ENCODE measurements at regions not wholly inside any gene's neighbourhood (a gene's known extent, or its start where the extent isn't known, plus 50 kb on each side); places are given as distances from the start of the nearest gene placed in this dataset.

- Histone ChIP-seq H3K27me3 (no peaks in the 10 kb centered on the region), H3K27ac (no peak overlapping the region), H3K9me3 (no peaks in the 10 kb centered on the region), H3K4me1 (ENCODE audit: control insufficient read depth in 1 of 2, insufficient read depth in 1 of 2, low read depth in 1 of 2, low read length in 1 of 2) (no peaks in the 10 kb centered on the region), H3K4me3 (ENCODE audit: low read depth in 1 of 2, low read length in 1 of 2) (no peak overlapping the region), H3K36me3 (no peaks in the 10 kb centered on the region)
- no peak for TF ChIP-seq CTCF (IDR thresholded peaks at IDR 0.05)
Measured at GRCh38 chr1:239197871-239198270, 188.5 kb upstream of the CHRM3 start.

GRCh38 chr1:239189998-239190512, 196.3 kb upstream of the CHRM3 start:
- H3K27me3 ChIP-seq = no peaks in the 10 kb centered on the region
- no peak for TF ChIP-seq CTCF (IDR thresholded peaks at IDR 0.05)
- H3K9me3 ChIP-seq = no peaks in the 10 kb centered on the region
- H3K4me1 ChIP-seq (ENCODE audit: control insufficient read depth in 1 of 2, insufficient read depth in 1 of 2, low read depth in 1 of 2, low read length in 1 of 2) = no peaks in the 10 kb centered on the region
- no peaks in the 10 kb centered on the region for H3K36me3 ChIP-seq
- no peak overlapping the region for H3K4me3 ChIP-seq (ENCODE audit: low read depth in 1 of 2, low read length in 1 of 2)
- H3K27ac ChIP-seq = no peak overlapping the region

- no peak for TF ChIP-seq CTCF (IDR thresholded peaks at IDR 0.05)
- H3K27me3 ChIP-seq = no peaks in the 10 kb centered on the region
- no peaks in the 10 kb centered on the region for H3K4me1 ChIP-seq (ENCODE audit: control insufficient read depth in 1 of 2, insufficient read depth in 1 of 2, low read depth in 1 of 2, low read length in 1 of 2)
- no peaks in the 10 kb centered on the region for H3K36me3 ChIP-seq
- H3K4me3 ChIP-seq (ENCODE audit: low read depth in 1 of 2, low read length in 1 of 2) = no peak overlapping the region
- H3K9me3 ChIP-seq = no peaks in the 10 kb centered on the region
- no peak overlapping the region for H3K27ac ChIP-seq
Measured at GRCh38 chr1:239186487-239186886, 199.9 kb upstream of the CHRM3 start.

GRCh38 chr1:239185245-239185619, 201.1 kb upstream of the CHRM3 start:
- Histone ChIP-seq H3K9me3 (no peaks in the 10 kb centered on the region), H3K4me3 (ENCODE audit: low read depth in 1 of 2, low read length in 1 of 2) (no peak overlapping the region), H3K27me3 (no peaks in the 10 kb centered on the region), H3K27ac (no peak overlapping the region), H3K4me1 (ENCODE audit: control insufficient read depth in 1 of 2, insufficient read depth in 1 of 2, low read depth in 1 of 2, low read length in 1 of 2) (no peaks in the 10 kb centered on the region), H3K36me3 (no peaks in the 10 kb centered on the region)
- TF ChIP-seq CTCF (IDR thresholded peaks at IDR 0.05) = no peak

GRCh38 chr1:239184561-239185244, 201.7 kb upstream of the CHRM3 start:
- TF ChIP-seq CTCF (IDR thresholded peaks at IDR 0.05) = no peak
- no peak overlapping the region for H3K4me3 ChIP-seq (ENCODE audit: low read depth in 1 of 2, low read length in 1 of 2)

More at GRCh38 chr1:239184561-239185244, 201.7 kb upstream of the CHRM3 start:
- Histone ChIP-seq H3K36me3 (no peaks in the 10 kb centered on the region), H3K27ac (no peak overlapping the region), H3K9me3 (no peaks in the 10 kb centered on the region), H3K27me3 (no peaks in the 10 kb centered on the region), H3K4me1 (ENCODE audit: control insufficient read depth in 1 of 2, insufficient read depth in 1 of 2, low read depth in 1 of 2, low read length in 1 of 2) (no peaks in the 10 kb centered on the region)

Data from neutrophil (primary cell).